ENCODE measurements at regions not wholly inside any gene's neighbourhood (a gene's known extent, or its start where the extent isn't known, plus 50 kb on each side); places are given as distances from the start of the nearest gene placed in this dataset.

DNA sequence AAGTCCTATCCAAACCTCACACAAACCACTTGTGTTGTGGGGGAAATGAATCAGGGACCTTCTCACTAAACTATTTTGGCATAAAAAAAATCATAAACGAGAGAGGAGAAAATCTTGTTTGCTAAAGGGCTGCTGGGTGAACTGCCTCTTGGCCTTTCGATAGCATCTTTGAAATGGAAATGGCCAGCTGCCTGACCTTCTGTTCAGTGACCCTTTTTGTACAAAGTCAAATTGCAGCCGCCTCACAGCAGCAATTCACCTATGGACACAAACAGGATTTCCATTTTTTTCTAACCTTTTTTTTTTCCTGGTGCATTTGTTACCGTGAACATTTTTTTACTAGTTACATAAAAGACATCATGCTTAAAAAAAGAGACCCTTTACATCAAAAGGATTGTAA is 89.0 kb upstream of the ONECUT1 start:
- no peak for DNase-seq (ENCODE audit: low spot score)

GRCh38 chr15:52876991-52877663 is 87.0 kb upstream of the ONECUT1 start:
- DNase-seq (ENCODE audit: low spot score), result no peak

- DNase-seq (ENCODE audit: low spot score), result no peak
Measured at GRCh38 chr15:52872036-52872818, 82.1 kb upstream of the ONECUT1 start.

DNA sequence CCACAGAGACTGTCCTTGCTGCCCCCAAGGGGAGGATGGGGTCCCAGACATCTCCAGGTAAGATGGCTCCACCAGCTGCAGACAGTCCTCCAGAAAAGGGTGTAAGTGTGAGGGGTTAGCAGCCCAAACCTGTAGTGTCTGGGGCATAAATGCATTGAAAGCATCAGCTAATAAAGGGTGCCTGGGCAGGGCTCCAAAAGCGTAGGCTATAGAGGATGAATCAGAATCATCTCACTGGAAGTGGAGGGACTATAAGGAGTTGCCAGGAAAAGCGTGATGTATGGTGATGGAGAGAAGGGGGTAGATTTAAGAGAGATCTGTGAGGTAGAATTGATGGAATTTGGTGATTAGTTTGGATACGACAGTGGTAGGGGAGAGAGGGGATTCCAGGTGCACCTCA is 79.9 kb upstream of the ONECUT1 start:
- no peak for DNase-seq (ENCODE audit: low spot score)

DNA sequence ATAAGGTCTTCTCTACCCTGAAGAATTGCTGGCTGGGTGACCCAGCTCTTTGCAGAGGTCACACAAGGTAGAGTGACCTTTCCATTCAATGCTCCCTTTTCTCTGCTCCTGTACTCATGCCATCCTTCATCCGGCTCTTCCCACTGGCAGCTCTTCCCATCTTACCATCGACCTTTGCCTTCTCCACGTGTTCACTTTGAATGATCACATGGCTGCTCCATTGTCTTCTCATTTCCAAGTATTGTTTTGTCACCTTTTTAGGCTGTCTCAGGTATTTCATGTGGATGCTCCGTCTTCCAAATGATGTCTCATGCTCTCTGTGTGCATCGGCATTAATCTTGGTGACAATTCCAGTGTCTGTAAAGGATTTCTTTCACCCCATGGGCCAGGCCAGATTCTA is 76.6 kb upstream of the ONECUT1 start:
- DNase-seq (ENCODE audit: low spot score), result no peak

GRCh38 chr15:52862677-52863076 is 72.5 kb upstream of the ONECUT1 start:
- DNase-seq (ENCODE audit: low spot score), result no peak

GRCh38 chr15:52858782-52859176 is 68.6 kb upstream of the ONECUT1 start:
- no peak for DNase-seq (ENCODE audit: low spot score)

GRCh38 chr15:52857937-52858781 is 68.0 kb upstream of the ONECUT1 start:
- no peak for DNase-seq (ENCODE audit: low spot score)

GRCh38 chr15:52857471-52857870 is 67.3 kb upstream of the ONECUT1 start:
- no peak for DNase-seq (ENCODE audit: low spot score)

DNA sequence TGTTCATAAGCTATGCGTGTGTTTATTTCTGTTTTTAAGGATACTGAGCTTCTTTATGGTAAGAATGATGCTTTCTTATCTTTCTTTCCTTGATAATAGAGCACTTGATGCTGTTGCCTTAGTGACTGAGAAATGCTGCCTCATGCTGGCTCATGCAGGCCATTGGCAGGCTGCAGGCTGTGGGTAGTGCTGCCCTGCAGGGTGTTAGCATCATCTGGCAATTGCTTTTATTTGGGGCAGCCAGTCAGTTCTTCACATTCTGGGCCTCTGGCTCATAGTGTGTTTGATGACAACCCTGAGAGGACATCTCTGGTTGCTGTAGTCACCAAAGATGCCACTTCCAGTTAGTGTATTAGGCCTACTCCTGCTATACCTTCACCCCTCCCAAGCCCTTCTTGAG is 66.2 kb upstream of the ONECUT1 start:
- no peak for DNase-seq (ENCODE audit: low spot score)

GRCh38 chr15:52855157-52855556 is 65.0 kb upstream of the ONECUT1 start:
- no peak for DNase-seq (ENCODE audit: low spot score)

DNA sequence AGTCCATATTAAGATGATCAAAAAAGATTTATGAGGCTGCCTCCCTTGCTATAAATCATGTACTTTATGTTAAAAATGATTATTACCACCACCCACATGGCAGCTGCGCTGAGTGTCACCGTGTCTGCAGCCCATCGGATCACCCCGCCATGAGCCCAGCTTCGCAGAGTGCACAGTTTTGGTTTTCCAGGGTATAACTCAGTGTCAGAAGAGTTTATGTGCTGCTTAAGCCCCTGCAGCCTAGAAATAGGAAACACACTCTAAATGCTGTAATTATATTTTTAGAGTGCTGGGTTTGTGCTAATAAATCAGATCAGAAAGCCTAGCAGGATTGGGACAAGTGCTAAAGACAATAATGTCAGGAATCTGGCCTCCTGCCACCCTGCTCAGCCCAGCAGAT is 54.7 kb upstream of the ONECUT1 start:
- DNase-seq (ENCODE audit: low spot score), result no peak
